Progenitor cell of endocrine pancreas (in vitro differentiated cells): ENCODE measurements at regions not wholly inside any gene's neighbourhood (a gene's known extent, or its start where the extent isn't known, plus 50 kb on each side); places are given as distances from the start of the nearest gene placed in this dataset.

Source experiments
- DNase-seq: peaks from one replicate; pipeline ENCODE4 v3.0.0; 2021; ENCODE audit warnings: low spot score; ENCODE audit not compliant: unreplicated experiment
- H3K27ac Mint-ChIP-seq: 2 replicates; pipeline ENCODE4 v1.8.0; 2021; ENCODE audit warnings: mild to moderate bottlenecking, moderate library complexity, mixed read lengths
- H3K27me3 Mint-ChIP-seq: 2 replicates; pipeline ENCODE4 v1.8.0; 2021; ENCODE audit warnings: mixed read lengths
- H3K36me3 Mint-ChIP-seq: 2 replicates; pipeline ENCODE4 v1.8.0; 2022; ENCODE audit warnings: mixed read lengths; ENCODE audit not compliant: insufficient read depth
- H3K4me1 Mint-ChIP-seq: 2 replicates; pipeline ENCODE4 v1.8.0; 2021; ENCODE audit warnings: low read depth, mixed read lengths
- H3K4me3 Mint-ChIP-seq: 2 replicates; pipeline ENCODE4 v1.8.0; 2021; ENCODE audit warnings: low read depth, mild to moderate bottlenecking, moderate library complexity, mixed read lengths
- H3K9me3 Mint-ChIP-seq: 2 replicates; pipeline ENCODE4 v1.8.0; 2021; ENCODE audit warnings: low read depth, mixed read lengths
- TF ChIP-seq, protein P1 (sequence below): fragments of 200-600 bp; sonication (generic); IDR thresholded peaks from one replicate; pipeline ENCODE4 v1.5.0; 2021; ENCODE audit warnings: antibody characterized with exemption, mild to moderate bottlenecking; ENCODE audit not compliant: unreplicated experiment

- Mint-ChIP-seq H3K9me3 (no peaks in the 10 kb centered on the region), H3K4me3 (no peak overlapping the region), H3K36me3 (no peaks in the 10 kb centered on the region), H3K4me1 (peaks cover 2% of the 10 kb centered on the region), H3K27me3 (no peaks in the 10 kb centered on the region), H3K27ac (no peak overlapping the region)
- no peak for DNase-seq
- TF ChIP-seq, protein P1, sequence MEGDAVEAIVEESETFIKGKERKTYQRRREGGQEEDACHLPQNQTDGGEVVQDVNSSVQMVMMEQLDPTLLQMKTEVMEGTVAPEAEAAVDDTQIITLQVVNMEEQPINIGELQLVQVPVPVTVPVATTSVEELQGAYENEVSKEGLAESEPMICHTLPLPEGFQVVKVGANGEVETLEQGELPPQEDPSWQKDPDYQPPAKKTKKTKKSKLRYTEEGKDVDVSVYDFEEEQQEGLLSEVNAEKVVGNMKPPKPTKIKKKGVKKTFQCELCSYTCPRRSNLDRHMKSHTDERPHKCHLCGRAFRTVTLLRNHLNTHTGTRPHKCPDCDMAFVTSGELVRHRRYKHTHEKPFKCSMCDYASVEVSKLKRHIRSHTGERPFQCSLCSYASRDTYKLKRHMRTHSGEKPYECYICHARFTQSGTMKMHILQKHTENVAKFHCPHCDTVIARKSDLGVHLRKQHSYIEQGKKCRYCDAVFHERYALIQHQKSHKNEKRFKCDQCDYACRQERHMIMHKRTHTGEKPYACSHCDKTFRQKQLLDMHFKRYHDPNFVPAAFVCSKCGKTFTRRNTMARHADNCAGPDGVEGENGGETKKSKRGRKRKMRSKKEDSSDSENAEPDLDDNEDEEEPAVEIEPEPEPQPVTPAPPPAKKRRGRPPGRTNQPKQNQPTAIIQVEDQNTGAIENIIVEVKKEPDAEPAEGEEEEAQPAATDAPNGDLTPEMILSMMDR = no peak
These were observed 166.4 kb upstream of the IFNG-AS1 start for GRCh38 chr12:67822826-67823225.

DNA sequence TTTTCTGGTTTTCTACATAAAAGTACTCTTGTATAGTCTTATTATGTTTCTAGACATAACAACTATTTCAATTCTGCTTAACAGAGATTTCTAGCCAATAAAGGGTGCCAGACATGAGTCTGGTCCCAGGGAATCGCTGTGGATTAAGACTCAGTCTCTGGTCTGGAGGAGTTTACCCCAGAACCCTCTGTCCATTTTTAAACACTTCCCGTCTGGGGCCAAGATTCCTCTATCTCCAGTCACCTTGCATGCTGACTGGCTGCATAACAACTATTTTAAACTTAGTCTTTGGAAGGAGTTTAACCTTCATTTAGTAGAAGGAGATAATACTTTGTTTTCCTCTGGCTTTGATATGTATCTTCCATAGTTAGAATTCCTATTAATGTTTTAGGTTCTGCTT, 163.1 kb upstream of the IFNG-AS1 start:
- TF ChIP-seq, protein P1 = no peak
- no peak for DNase-seq
- Mint-ChIP-seq H3K4me3 (no peak overlapping the region), H3K27me3 (no peaks in the 10 kb centered on the region), H3K27ac (no peak overlapping the region), H3K36me3 (no peaks in the 10 kb centered on the region), H3K9me3 (no peaks in the 10 kb centered on the region), H3K4me1 (peaks cover 2% of the 10 kb centered on the region)

- Mint-ChIP-seq H3K4me1 (peaks cover 2% of the 10 kb centered on the region), H3K36me3 (no peaks in the 10 kb centered on the region), H3K4me3 (no peak overlapping the region), H3K27ac (no peak overlapping the region), H3K9me3 (no peaks in the 10 kb centered on the region), H3K27me3 (no peaks in the 10 kb centered on the region)
- DNase-seq = no peak
- TF ChIP-seq, protein P1 = no peak
These were observed 162.1 kb upstream of the IFNG-AS1 start for GRCh38 chr12:67826946-67827720.

GRCh38 chr12:67827820-67828383, 161.3 kb upstream of the IFNG-AS1 start:
- Mint-ChIP-seq H3K27ac (peak overlapping the region; percentile 2), H3K27me3 (no peaks in the 10 kb centered on the region), H3K36me3 (no peaks in the 10 kb centered on the region), H3K9me3 (no peaks in the 10 kb centered on the region), H3K4me3 (no peak overlapping the region), H3K4me1 (peaks cover 2% of the 10 kb centered on the region)
- TF ChIP-seq, protein P1 = no peak
- no peak for DNase-seq

DNA sequence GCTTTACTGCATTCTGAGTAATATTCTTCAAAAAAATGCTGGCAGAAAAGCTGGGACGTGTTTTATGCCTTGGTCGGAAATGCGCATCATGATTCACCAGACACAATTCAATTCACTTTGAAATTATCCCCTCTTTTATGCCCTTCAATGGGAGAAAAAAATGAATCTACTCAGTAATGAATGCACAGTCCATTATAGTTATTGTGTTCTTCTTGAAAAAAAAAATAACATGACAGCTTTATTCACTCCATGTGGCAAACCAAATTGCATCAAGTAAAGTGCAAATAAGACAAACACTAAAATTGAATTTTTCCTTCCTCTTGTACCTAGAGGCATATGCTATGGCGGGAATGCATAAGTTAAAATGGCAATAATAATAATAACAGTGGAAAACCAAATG, 159.4 kb upstream of the IFNG-AS1 start:
- Mint-ChIP-seq H3K4me1 (peaks cover 2% of the 10 kb centered on the region), H3K9me3 (no peaks in the 10 kb centered on the region), H3K4me3 (no peak overlapping the region), H3K27me3 (no peaks in the 10 kb centered on the region), H3K36me3 (no peaks in the 10 kb centered on the region), H3K27ac (no peak overlapping the region)
- DNase-seq = no peak
- TF ChIP-seq, protein P1 = no peak
